CD4-positive, alpha-beta memory T cell (primary cell): ENCODE measurements at regions not wholly inside any gene's neighbourhood (a gene's known extent, or its start where the extent isn't known, plus 50 kb on each side); places are given as distances from the start of the nearest gene placed in this dataset.

ENCODE experiments used
- CTCF ChIA-PET: fragments of 350-600 bp; sonication (Branson Sonifier 250); formaldehyde crosslinking; loops from one replicate; lab custom pipeline; 2021; ENCODE audit warnings: inconsistent platforms; ENCODE audit not compliant: partially characterized antibody; lab: Charles Lee
- POLR2A ChIA-PET: fragments of 350-600 bp; sonication (Branson Sonifier 250); formaldehyde crosslinking; loops from one replicate; lab custom pipeline; 2021; ENCODE audit not compliant: partially characterized antibody; lab: Charles Lee
- DNase-seq, 5 donors: peaks; one replicate each; pipeline versions ENCODE4 v3.0.0 to v3.0.0-alpha.2; 2020 to 2022; ENCODE audit warnings: mixed read lengths in 1 of 5
- H3K27ac ChIP-seq: one replicate; pipeline ENCODE4 v1.7.0; 2013; ENCODE audit warnings: low read depth, low read length
- H3K27me3 ChIP-seq: 2 replicates; pipeline ENCODE4 v1.7.0; 2013; ENCODE audit warnings: mild to moderate bottlenecking, low read length, moderate library complexity; ENCODE audit not compliant: insufficient read depth
- H3K36me3 ChIP-seq: 2 replicates; pipeline ENCODE4 v1.7.0; 2013; ENCODE audit warnings: mild to moderate bottlenecking, low read length, moderate library complexity; ENCODE audit not compliant: insufficient read depth
- H3K4me1 ChIP-seq: 2 replicates; pipeline ENCODE4 v1.7.0; 2013; ENCODE audit warnings: mild to moderate bottlenecking, low read length, moderate library complexity; ENCODE audit not compliant: insufficient read depth
- H3K4me3 ChIP-seq, 2 donors: one replicate each; pipeline ENCODE4 v1.7.0; 2013; ENCODE audit warnings: low read length in 2 of 2, mild to moderate bottlenecking in 1 of 2
- H3K9me3 ChIP-seq, 2 donors: one replicate each; pipeline ENCODE4 v1.7.0; 2013; ENCODE audit warnings: low read length in 2 of 2, control low read depth in 1 of 2; ENCODE audit not compliant: control insufficient read depth in 1 of 2
- H3K27ac Mint-ChIP-seq, 7 donors: one replicate each; pipeline ENCODE4 v1.8.0; 2020 to 2021; ENCODE audit warnings: mixed read lengths in 7 of 7, mild to moderate bottlenecking in 6 of 7, inconsistent platforms in 3 of 7, moderate library complexity in 3 of 7
- H3K27me3 Mint-ChIP-seq, 2 donors: one replicate each; pipeline ENCODE4 v1.8.0; 2020 to 2021; ENCODE audit warnings: mixed read lengths in 2 of 2
- H3K36me3 Mint-ChIP-seq, 2 donors: one replicate each; pipeline ENCODE4 v1.8.0; 2020 to 2021; ENCODE audit warnings: mixed read lengths in 2 of 2, inconsistent platforms in 1 of 2, mild to moderate bottlenecking in 1 of 2
- H3K4me1 Mint-ChIP-seq, 4 donors: one replicate each; pipeline ENCODE4 v1.8.0; 2020 to 2021; ENCODE audit warnings: mixed read lengths in 4 of 4, mild to moderate bottlenecking in 1 of 4
- H3K4me3 Mint-ChIP-seq, 8 donors: one replicate each; pipeline ENCODE4 v1.8.0; 2020 to 2021; ENCODE audit warnings: mixed read lengths in 8 of 8, mild to moderate bottlenecking in 7 of 8, moderate library complexity in 6 of 8, inconsistent platforms in 3 of 8
- H3K9me3 Mint-ChIP-seq, 8 donors: one replicate each; pipeline ENCODE4 v1.8.0; 2020 to 2021; ENCODE audit warnings: mixed read lengths in 8 of 8, mild to moderate bottlenecking in 5 of 8, inconsistent platforms in 3 of 8, moderate library complexity in 1 of 8
- intact Hi-C: fragments of 100-400 bp; cut with micrococcal nuclease; formaldehyde crosslinking; loops from one replicate; pipeline ENCODE4 v1.15.1; 2023

GRCh38 chr3:181855825-181856224 is 144.1 kb downstream of the SOX2 start:
- Mint-ChIP-seq H3K36me3 (no peaks in the 10 kb centered on the region), H3K4me3 (no peak overlapping the region), H3K27ac (no peak overlapping the region), H3K4me1 (no peaks in the 10 kb centered on the region), H3K9me3 (no peaks in the 10 kb centered on the region), H3K27me3 (peaks cover 0 to 2% of the 10 kb centered on the region in 2 donors)
- intact Hi-C loops = no loop called here
- DNase-seq = no peak
- H3K4me3 ChIP-seq = no peak overlapping the region
- H3K9me3 ChIP-seq = no peaks in the 10 kb centered on the region
- H3K36me3 ChIP-seq = no peaks in the 10 kb centered on the region
- ChIA-PET CTCF (no interaction called here), POLR2A (no interaction called here)
- no peaks in the 10 kb centered on the region for H3K27me3 ChIP-seq
- H3K4me1 ChIP-seq = no peaks in the 10 kb centered on the region
- H3K27ac ChIP-seq = no peak overlapping the region

- H3K27ac ChIP-seq = no peak overlapping the region
- Mint-ChIP-seq H3K4me3 (no peak overlapping the region), H3K27me3 (peaks cover 0 to 2% of the 10 kb centered on the region in 2 donors), H3K36me3 (no peaks in the 10 kb centered on the region), H3K27ac (no peak overlapping the region), H3K4me1 (no peaks in the 10 kb centered on the region), H3K9me3 (peaks cover 0 to 2% (median 0%) of the 10 kb centered on the region in 8 donors)
- no peak overlapping the region for H3K4me3 ChIP-seq
- ChIA-PET POLR2A (no interaction called here), CTCF (no interaction called here)
- DNase-seq = no peak
- H3K36me3 ChIP-seq = no peaks in the 10 kb centered on the region
- no peaks in the 10 kb centered on the region for H3K4me1 ChIP-seq
- H3K27me3 ChIP-seq = no peaks in the 10 kb centered on the region
- H3K9me3 ChIP-seq = no peaks in the 10 kb centered on the region
- intact Hi-C loops = no loop called here
Measured at GRCh38 chr3:181859518-181859917, 147.8 kb downstream of the SOX2 start.

- intact Hi-C loops = no loop called here
- CTCF ChIA-PET = no interaction called here
- no peak for DNase-seq
- H3K4me1 Mint-ChIP-seq = no peaks in the 10 kb centered on the region
- peaks cover 0 to 2% of the 10 kb centered on the region in 2 donors for H3K27me3 Mint-ChIP-seq
- H3K27ac Mint-ChIP-seq = no peak overlapping the region
- Histone ChIP-seq H3K4me1 (no peaks in the 10 kb centered on the region), H3K36me3 (no peaks in the 10 kb centered on the region), H3K4me3 (no peak overlapping the region), H3K9me3 (no peaks in the 10 kb centered on the region), H3K27me3 (no peaks in the 10 kb centered on the region), H3K27ac (no peak overlapping the region)
- POLR2A ChIA-PET = no interaction called here
- H3K36me3 Mint-ChIP-seq = no peaks in the 10 kb centered on the region
- H3K9me3 Mint-ChIP-seq = peaks cover 0 to 2% (median 0%) of the 10 kb centered on the region in 8 donors
- no peak overlapping the region for H3K4me3 Mint-ChIP-seq
Measured at GRCh38 chr3:181860235-181860634, 148.5 kb downstream of the SOX2 start.

GRCh38 chr3:181862502-181862901 is 150.8 kb downstream of the SOX2 start:
- H3K27ac ChIP-seq = no peak overlapping the region
- Mint-ChIP-seq H3K4me3 (no peak overlapping the region), H3K4me1 (no peaks in the 10 kb centered on the region), H3K9me3 (peaks cover 0 to 2% (median 0%) of the 10 kb centered on the region in 8 donors), H3K27ac (no peak overlapping the region), H3K36me3 (no peaks in the 10 kb centered on the region), H3K27me3 (no peaks in the 10 kb centered on the region)
- no peaks in the 10 kb centered on the region for H3K36me3 ChIP-seq
- DNase-seq = no peak
- intact Hi-C loops = no loop called here
- H3K27me3 ChIP-seq = no peaks in the 10 kb centered on the region
- no peaks in the 10 kb centered on the region for H3K9me3 ChIP-seq
- H3K4me3 ChIP-seq = no peak overlapping the region
- POLR2A ChIA-PET = no interaction called here
- CTCF ChIA-PET = no interaction called here
- no peaks in the 10 kb centered on the region for H3K4me1 ChIP-seq

DNA sequence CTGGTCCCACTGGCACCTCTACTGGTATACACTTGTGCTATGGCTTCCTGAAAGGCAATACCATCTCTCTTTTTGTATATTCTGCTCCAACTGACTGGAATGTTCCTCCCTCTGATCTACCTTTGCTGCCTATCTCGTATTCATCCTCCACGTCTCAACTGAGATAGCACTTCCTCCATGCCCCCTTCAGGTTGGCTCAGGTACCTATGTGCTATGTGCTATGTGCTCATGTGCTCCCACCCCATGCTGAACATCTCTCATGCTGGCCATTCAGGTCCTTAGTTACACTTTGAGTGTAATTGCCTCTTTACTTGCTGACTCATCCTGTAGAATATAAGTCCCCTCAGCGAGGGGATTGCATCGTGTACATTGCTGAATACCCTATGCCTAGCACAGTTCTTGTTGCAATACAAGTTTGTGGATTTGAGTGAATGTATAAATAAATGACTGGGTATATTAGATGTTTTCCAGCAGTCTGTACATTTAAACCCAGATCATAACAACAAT is 156.9 kb downstream of the SOX2 start:
- Mint-ChIP-seq H3K4me1 (no peaks in the 10 kb centered on the region), H3K9me3 (peaks cover 0 to 2% (median 0%) of the 10 kb centered on the region in 8 donors), H3K4me3 (no peak overlapping the region), H3K36me3 (no peaks in the 10 kb centered on the region), H3K27ac (no peak overlapping the region), H3K27me3 (no peaks in the 10 kb centered on the region)
- ChIA-PET CTCF (no interaction called here), POLR2A (no interaction called here)
- no peak overlapping the region for H3K4me3 ChIP-seq
- no peak for DNase-seq
- no peak overlapping the region for H3K27ac ChIP-seq
- H3K4me1 ChIP-seq = no peaks in the 10 kb centered on the region
- intact Hi-C loops = no loop called here
- H3K36me3 ChIP-seq = no peaks in the 10 kb centered on the region
- no peaks in the 10 kb centered on the region for H3K9me3 ChIP-seq
- H3K27me3 ChIP-seq = no peaks in the 10 kb centered on the region

GRCh38 chr3:181872887-181873286 is 161.2 kb downstream of the SOX2 start:
- CTCF ChIA-PET = no interaction called here

DNA sequence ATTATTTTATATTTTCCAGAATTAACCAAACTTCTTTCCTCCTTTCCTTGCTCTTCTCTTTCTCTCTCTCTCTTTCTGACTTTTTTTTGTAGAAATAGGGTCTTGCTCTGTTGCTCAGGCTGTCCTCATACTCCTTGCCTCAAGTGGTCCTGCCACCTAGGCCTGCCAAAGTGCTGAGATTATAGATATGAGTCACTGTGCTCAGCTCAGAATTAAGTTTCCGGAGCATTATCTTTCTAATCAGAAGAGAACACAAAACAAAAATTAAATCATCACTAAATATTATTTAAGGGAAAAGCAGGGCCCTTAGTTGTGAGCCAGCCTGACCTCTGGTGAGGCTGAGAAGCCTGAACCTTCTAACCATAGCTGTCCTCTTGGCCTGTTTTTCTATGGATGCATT is 168.2 kb downstream of the SOX2 start:
- CTCF ChIA-PET = no interaction called here
- POLR2A ChIA-PET = no interaction called here
- H3K4me3 Mint-ChIP-seq = no peak overlapping the region
- Histone ChIP-seq H3K27me3 (no peaks in the 10 kb centered on the region), H3K4me1 (no peaks in the 10 kb centered on the region), H3K36me3 (no peaks in the 10 kb centered on the region), H3K9me3 (no peaks in the 10 kb centered on the region), H3K4me3 (no peak overlapping the region), H3K27ac (no peak overlapping the region)
- H3K36me3 Mint-ChIP-seq = no peaks in the 10 kb centered on the region
- H3K4me1 Mint-ChIP-seq = no peaks in the 10 kb centered on the region
- no peak overlapping the region for H3K27ac Mint-ChIP-seq
- no peak for DNase-seq
- peaks cover 0 to 2% (median 0%) of the 10 kb centered on the region in 8 donors for H3K9me3 Mint-ChIP-seq
- H3K27me3 Mint-ChIP-seq = no peaks in the 10 kb centered on the region
- intact Hi-C loops = no loop called here

More at GRCh38 chr3:181872887-181873286, 161.2 kb downstream of the SOX2 start:
- Mint-ChIP-seq H3K27me3 (no peaks in the 10 kb centered on the region), H3K9me3 (peaks cover 0 to 2% (median 0%) of the 10 kb centered on the region in 8 donors), H3K27ac (no peak overlapping the region), H3K4me3 (no peak overlapping the region), H3K4me1 (no peaks in the 10 kb centered on the region), H3K36me3 (no peaks in the 10 kb centered on the region)
- POLR2A ChIA-PET = no interaction called here
- intact Hi-C loops = no loop called here
- Histone ChIP-seq H3K4me1 (no peaks in the 10 kb centered on the region), H3K36me3 (no peaks in the 10 kb centered on the region), H3K4me3 (no peak overlapping the region), H3K9me3 (no peaks in the 10 kb centered on the region), H3K27me3 (no peaks in the 10 kb centered on the region), H3K27ac (no peak overlapping the region)
- no peak for DNase-seq

- Mint-ChIP-seq H3K27ac (no peak overlapping the region), H3K9me3 (peaks cover 0 to 2% (median 0%) of the 10 kb centered on the region in 8 donors), H3K27me3 (no peaks in the 10 kb centered on the region), H3K4me3 (no peak overlapping the region), H3K4me1 (no peaks in the 10 kb centered on the region), H3K36me3 (no peaks in the 10 kb centered on the region)
- CTCF ChIA-PET = no interaction called here
- intact Hi-C loops = no loop called here
- Histone ChIP-seq H3K9me3 (no peaks in the 10 kb centered on the region), H3K27me3 (no peaks in the 10 kb centered on the region), H3K4me3 (no peak overlapping the region), H3K27ac (no peak overlapping the region), H3K4me1 (no peaks in the 10 kb centered on the region), H3K36me3 (no peaks in the 10 kb centered on the region)
- no peak for DNase-seq
- POLR2A ChIA-PET = no interaction called here
Measured at GRCh38 chr3:181880331-181880730, 168.6 kb downstream of the SOX2 start.
